Peyer's patch (tissue), 4 donors: ENCODE measurements at regions not wholly inside any gene's neighbourhood (a gene's known extent, or its start where the extent isn't known, plus 50 kb on each side); places are given as distances from the start of the nearest gene placed in this dataset.

Experiments
- DNase-seq, 3 donors: peaks; one replicate each; pipeline ENCODE4 v3.0.0-alpha.2; 2017 to 2019
- H3K27ac ChIP-seq, 4 donors: fragments of 200-600 bp; sonication (generic); one replicate each; pipeline ENCODE4 v1.5.1; 2016 to 2019
- H3K27me3 ChIP-seq, 2 donors: fragments of 200-600 bp; sonication (generic); one replicate each; pipeline ENCODE4 v1.5.1; 2019
- H3K36me3 ChIP-seq, 3 donors: fragments of 200-600 bp; sonication (generic); one replicate each; pipeline ENCODE4 v1.5.1; 2016 to 2019
- H3K4me1 ChIP-seq, 4 donors: fragments of 200-600 bp; sonication (generic); one replicate each; pipeline ENCODE4 v1.5.1; 2016 to 2019
- H3K4me3 ChIP-seq, 4 donors: fragments of 200-600 bp; sonication (generic); 1 replicate in 3 of 4; 2 replicates in 1 of 4; pipeline ENCODE4 v1.5.1; 2016 to 2019; ENCODE audit warnings: mild to moderate bottlenecking in 1 of 4
- H3K9me3 ChIP-seq, 4 donors: fragments of 200-600 bp; sonication (generic); one replicate each; pipeline ENCODE4 v1.5.1; 2016 to 2019; ENCODE audit warnings: mild to moderate bottlenecking in 1 of 4
- POLR2A ChIP-seq, 2 donors: fragments of 450-650 bp; IDR thresholded peaks; one replicate each; pipeline ENCODE4 v1.5.1; 2017; ENCODE audit warnings: antibody characterized with exemption in 2 of 2, mild to moderate bottlenecking in 2 of 2, moderate library complexity in 2 of 2
- TF ChIP-seq, protein P1 (sequence below), 6 experiments: fragments of 450-650 bp in 4 of 6; fragments of 200-600 bp in 2 of 6; sonication (generic) in 1 of 6; IDR thresholded peaks; one replicate each; pipeline ENCODE4 v1.5.1; 2017 to 2019; ENCODE audit warnings: antibody characterized with exemption in 6 of 6, mild to moderate bottlenecking in 3 of 6, moderate library complexity in 1 of 6

DNA sequence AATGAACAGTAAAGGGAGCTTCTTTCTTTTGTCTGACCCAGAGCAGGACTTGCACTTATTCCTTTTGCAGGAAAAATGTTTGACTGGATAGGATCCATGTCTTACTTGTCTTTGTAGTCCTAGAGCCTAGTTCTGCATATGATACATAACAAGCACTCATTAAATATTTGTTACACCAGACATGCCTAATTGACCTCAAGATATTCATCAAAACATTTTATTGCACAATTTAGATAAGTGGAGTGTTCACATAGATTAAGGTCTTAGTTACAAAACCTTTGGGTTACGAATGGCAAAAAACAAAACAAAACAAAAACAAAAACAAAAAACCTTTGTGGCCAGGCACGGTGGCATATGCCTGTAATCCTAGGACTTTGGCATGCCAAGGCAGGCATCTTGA lies 735.8 kb upstream of the NRSN1 start:
- H3K4me3 ChIP-seq = no peak overlapping the region
- H3K36me3 ChIP-seq = no peaks in the 10 kb centered on the region
- no peaks in the 10 kb centered on the region for H3K27me3 ChIP-seq
- no peaks in the 10 kb centered on the region for H3K4me1 ChIP-seq
- TF ChIP-seq, protein P1, sequence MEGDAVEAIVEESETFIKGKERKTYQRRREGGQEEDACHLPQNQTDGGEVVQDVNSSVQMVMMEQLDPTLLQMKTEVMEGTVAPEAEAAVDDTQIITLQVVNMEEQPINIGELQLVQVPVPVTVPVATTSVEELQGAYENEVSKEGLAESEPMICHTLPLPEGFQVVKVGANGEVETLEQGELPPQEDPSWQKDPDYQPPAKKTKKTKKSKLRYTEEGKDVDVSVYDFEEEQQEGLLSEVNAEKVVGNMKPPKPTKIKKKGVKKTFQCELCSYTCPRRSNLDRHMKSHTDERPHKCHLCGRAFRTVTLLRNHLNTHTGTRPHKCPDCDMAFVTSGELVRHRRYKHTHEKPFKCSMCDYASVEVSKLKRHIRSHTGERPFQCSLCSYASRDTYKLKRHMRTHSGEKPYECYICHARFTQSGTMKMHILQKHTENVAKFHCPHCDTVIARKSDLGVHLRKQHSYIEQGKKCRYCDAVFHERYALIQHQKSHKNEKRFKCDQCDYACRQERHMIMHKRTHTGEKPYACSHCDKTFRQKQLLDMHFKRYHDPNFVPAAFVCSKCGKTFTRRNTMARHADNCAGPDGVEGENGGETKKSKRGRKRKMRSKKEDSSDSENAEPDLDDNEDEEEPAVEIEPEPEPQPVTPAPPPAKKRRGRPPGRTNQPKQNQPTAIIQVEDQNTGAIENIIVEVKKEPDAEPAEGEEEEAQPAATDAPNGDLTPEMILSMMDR (IDR thresholded peaks at IDR 0.05) = no peak
- no peak for TF ChIP-seq POLR2A (IDR thresholded peaks at IDR 0.05)
- no peak for DNase-seq
- no peak overlapping the region for H3K27ac ChIP-seq
- H3K9me3 ChIP-seq = no peaks in the 10 kb centered on the region

DNA sequence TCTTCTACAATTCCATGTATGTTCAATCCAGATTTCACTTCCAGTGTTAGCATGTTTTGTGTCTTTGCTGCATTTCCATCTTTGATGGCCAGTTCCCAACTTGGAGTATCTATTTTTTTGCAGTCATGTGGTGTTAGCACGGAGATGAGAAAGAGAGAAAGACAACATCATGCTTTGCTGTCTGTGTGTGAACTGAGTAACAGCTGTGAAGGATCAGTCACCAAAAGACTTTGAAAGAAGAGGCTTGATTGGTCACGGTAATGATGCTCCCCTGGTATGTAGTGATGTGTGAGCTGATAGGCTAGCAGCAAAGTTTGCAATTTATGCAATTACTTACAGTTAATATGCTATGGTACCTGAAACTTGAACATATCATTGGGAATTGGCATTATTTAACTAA lies 731.3 kb upstream of the NRSN1 start:
- TF ChIP-seq, protein P1 (IDR thresholded peaks at IDR 0.05) = no peak
- TF ChIP-seq POLR2A (IDR thresholded peaks at IDR 0.05) = no peak
- no peaks in the 10 kb centered on the region for H3K4me1 ChIP-seq
- no peak for DNase-seq
- H3K27me3 ChIP-seq = no peaks in the 10 kb centered on the region
- H3K9me3 ChIP-seq = no peaks in the 10 kb centered on the region
- H3K36me3 ChIP-seq = no peaks in the 10 kb centered on the region
- no peak overlapping the region for H3K4me3 ChIP-seq
- no peak overlapping the region for H3K27ac ChIP-seq

DNA sequence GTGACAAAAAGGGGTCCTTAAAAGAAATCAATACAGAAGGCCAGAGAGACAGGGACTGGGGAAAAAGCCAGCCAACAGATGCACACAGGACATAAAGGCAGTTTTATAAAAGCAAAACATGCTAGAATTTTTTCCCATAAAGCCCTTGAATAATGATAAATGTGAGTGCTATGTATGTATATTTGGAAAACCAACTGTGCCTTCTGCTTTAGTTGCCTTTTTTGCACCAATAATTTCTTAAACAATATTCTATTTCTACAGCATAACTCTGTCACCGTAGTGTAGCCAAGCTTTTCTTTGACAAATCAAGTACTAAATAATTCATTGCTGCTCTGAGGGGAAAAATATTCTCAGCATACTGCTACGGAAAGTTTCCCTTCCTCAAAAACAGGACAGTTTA lies 730.6 kb upstream of the NRSN1 start:
- H3K4me1 ChIP-seq = no peaks in the 10 kb centered on the region
- no peak overlapping the region for H3K4me3 ChIP-seq
- no peak overlapping the region for H3K27ac ChIP-seq
- TF ChIP-seq, protein P1 (IDR thresholded peaks at IDR 0.05) = no peak
- TF ChIP-seq POLR2A (IDR thresholded peaks at IDR 0.05) = no peak
- no peak for DNase-seq
- H3K36me3 ChIP-seq = no peaks in the 10 kb centered on the region
- no peaks in the 10 kb centered on the region for H3K27me3 ChIP-seq
- no peaks in the 10 kb centered on the region for H3K9me3 ChIP-seq

DNA sequence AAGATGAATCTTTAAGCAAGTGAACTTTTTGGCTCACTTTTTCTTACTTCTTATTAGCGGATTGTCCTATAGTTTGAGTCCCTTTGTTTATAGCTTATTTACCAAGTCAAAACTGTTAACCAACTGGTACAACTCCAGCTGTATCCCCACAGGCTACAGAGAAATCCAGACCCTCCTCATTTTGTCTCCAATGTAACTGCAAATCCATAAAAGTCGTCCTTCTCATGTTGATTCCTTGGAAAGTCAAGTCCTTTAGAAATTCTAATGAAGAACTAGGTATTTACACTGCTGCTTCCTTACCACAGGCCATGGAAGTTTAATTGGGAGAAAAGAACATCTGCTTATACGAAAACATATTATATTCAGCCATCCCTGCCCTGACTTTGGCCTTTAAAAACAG lies 729.1 kb upstream of the NRSN1 start:
- TF ChIP-seq POLR2A (IDR thresholded peaks at IDR 0.05) = no peak
- TF ChIP-seq, protein P1 (IDR thresholded peaks at IDR 0.05) = no peak
- Histone ChIP-seq H3K27ac (no peak overlapping the region), H3K27me3 (no peaks in the 10 kb centered on the region), H3K4me3 (no peak overlapping the region), H3K4me1 (no peaks in the 10 kb centered on the region), H3K9me3 (no peaks in the 10 kb centered on the region), H3K36me3 (no peaks in the 10 kb centered on the region)
- DNase-seq = no peak

DNA sequence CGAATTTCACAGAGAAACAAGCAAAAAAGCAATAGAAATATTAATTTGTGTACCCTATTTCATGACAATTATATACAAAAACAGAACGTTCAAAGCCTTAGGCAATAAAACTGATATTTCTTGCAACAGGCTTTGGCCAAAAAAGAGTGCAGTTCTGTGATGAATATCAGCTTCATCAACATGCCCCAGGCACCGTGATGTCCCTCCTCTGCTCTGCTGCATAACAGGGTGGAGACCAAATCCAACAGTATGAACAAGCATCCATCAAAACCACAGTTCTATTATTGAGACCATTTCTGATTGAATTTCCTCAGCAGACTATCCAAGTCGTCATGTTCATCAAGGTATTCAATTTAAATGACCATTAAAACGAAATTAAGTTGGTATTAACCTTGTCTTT lies 722.6 kb upstream of the NRSN1 start:
- DNase-seq = no peak
- Histone ChIP-seq H3K27ac (no peak overlapping the region), H3K4me3 (no peak overlapping the region), H3K27me3 (no peaks in the 10 kb centered on the region), H3K36me3 (no peaks in the 10 kb centered on the region), H3K9me3 (no peaks in the 10 kb centered on the region), H3K4me1 (no peaks in the 10 kb centered on the region)
- TF ChIP-seq, protein P1 (IDR thresholded peaks at IDR 0.05) = no peak
- TF ChIP-seq POLR2A (IDR thresholded peaks at IDR 0.05) = no peak

DNA sequence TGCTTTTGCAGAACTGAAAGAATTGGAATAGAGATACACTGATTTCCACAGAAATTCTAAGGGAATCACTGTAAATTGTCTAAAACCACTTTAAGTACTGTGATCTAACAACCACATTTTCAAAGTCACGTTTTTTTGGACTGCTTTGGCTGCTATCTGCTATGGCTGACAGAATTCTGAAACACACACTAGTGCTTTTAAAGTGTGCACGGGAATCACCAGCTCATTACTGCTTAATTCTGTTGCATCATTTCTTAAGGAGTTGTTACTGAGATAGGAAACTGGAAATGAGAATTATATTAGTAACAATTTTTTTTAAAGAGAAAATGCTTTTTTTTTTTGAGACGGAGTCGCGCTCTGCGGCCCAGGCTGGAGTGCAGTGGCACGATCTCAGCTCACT lies 716.5 kb upstream of the NRSN1 start:
- H3K36me3 ChIP-seq = no peaks in the 10 kb centered on the region
- no peaks in the 10 kb centered on the region for H3K27me3 ChIP-seq
- H3K4me1 ChIP-seq = no peaks in the 10 kb centered on the region
- TF ChIP-seq POLR2A (IDR thresholded peaks at IDR 0.05) = no peak
- TF ChIP-seq, protein P1 (IDR thresholded peaks at IDR 0.05) = no peak
- H3K4me3 ChIP-seq = no peak overlapping the region
- H3K9me3 ChIP-seq = no peaks in the 10 kb centered on the region
- no peak overlapping the region for H3K27ac ChIP-seq
- no peak for DNase-seq
